ENCODE measurements at regions not wholly inside any gene's neighbourhood (a gene's known extent, or its start where the extent isn't known, plus 50 kb on each side); places are given as distances from the start of the nearest gene placed in this dataset.

DNA sequence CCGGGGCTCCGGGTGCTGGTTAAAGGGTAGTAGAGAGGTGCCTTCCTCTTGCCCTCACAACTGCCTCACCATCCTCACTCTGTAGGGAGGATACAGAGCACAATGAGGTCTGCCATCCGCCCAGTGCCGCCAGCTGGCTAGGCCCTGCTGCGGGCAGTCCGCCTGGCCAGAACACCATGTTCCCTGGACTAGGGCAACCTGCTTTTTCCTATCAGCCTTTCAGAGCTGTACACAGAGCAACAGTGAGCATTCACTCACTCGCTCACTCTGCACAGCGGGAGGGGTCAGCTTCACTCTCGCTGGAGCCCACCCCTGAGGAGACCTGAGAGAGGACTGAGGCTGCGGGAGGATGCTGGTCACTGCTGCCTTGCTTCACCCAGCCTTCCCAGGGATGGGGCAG lies 218.7 kb upstream of the CHRNA7 start:
- H3K9me3 Mint-ChIP-seq (ENCODE audit: unreplicated experiment): no peaks in the 10 kb centered on the region

DNA sequence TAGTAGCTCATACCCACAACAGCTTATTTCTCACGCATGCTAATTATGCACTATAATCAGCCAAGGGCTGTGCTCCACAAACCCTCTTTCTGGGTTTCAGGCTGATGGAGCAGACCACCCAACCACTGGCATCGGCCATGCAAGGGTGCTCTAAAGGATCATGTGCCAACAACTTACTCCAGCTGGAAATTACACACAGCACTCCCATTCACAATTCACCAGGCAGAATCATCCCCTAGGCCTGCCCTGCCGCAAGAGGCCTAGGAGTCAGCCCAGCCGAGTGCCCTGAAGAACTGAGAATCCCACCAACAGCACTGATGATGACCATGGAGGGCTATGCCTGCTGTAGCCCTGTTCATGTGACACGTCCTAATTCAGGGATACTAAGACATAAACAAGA lies 216.2 kb upstream of the CHRNA7 start:
- Mint-ChIP-seq H3K4me1 (ENCODE audit: low read depth, unreplicated experiment) (no peaks in the 10 kb centered on the region), H3K27ac (ENCODE audit: unreplicated experiment) (no peak overlapping the region), H3K9me3 (ENCODE audit: unreplicated experiment) (no peaks in the 10 kb centered on the region), H3K36me3 (ENCODE audit: insufficient read depth, unreplicated experiment) (no peaks in the 10 kb centered on the region), H3K27me3 (ENCODE audit: insufficient read depth, unreplicated experiment) (peaks cover 3% of the 10 kb centered on the region), H3K4me3 (ENCODE audit: unreplicated experiment) (no peak overlapping the region)
- CTCF ChIA-PET: no interaction called here
- Histone ChIP-seq H3K4me3 (ENCODE audit: low read depth, low read length) (no peak overlapping the region), H3K27me3 (replicated peaks; ENCODE audit: control insufficient read depth, insufficient read depth, low read length) (no peaks in the 10 kb centered on the region), H3K36me3 (ENCODE audit: control insufficient read depth, insufficient read depth, low read length) (no peaks in the 10 kb centered on the region), H3K4me1 (no peaks in the 10 kb centered on the region), H3K9me3 (no peaks in the 10 kb centered on the region)
- BruUV-seq (replicated peaks): no TSS peak
- intact Hi-C loops (cut with micrococcal nuclease; ENCODE audit: unreplicated experiment): no loop called here
- TF ChIP-seq CTCF (IDR thresholded peaks at IDR 0.05; ENCODE audit: insufficient read depth in 1 of 2, low read depth in 1 of 2, low read length in 1 of 2, severe bottlenecking in 1 of 2, unreplicated experiment in 1 of 2): no peak
- POLR2A ChIA-PET: no interaction called here
- DNase-seq: no peak

More for the DNA sequence above, 218.7 kb upstream of the CHRNA7 start:
- no peak overlapping the region for H3K27ac Mint-ChIP-seq (ENCODE audit: unreplicated experiment)
- no peaks in the 10 kb centered on the region for H3K4me1 Mint-ChIP-seq (ENCODE audit: low read depth, unreplicated experiment)
- no peak for DNase-seq
- intact Hi-C loops (cut with micrococcal nuclease; ENCODE audit: unreplicated experiment): no loop called here
- no peaks in the 10 kb centered on the region for H3K9me3 ChIP-seq
- ChIA-PET CTCF (no interaction called here), POLR2A (no interaction called here)
- no peak overlapping the region for H3K4me3 ChIP-seq (ENCODE audit: low read depth, low read length)
- H3K4me1 ChIP-seq: no peaks in the 10 kb centered on the region
- no peak for TF ChIP-seq CTCF (IDR thresholded peaks at IDR 0.05; ENCODE audit: insufficient read depth in 1 of 2, low read depth in 1 of 2, low read length in 1 of 2, severe bottlenecking in 1 of 2, unreplicated experiment in 1 of 2)
- H3K27me3 ChIP-seq (replicated peaks; ENCODE audit: control insufficient read depth, insufficient read depth, low read length): no peaks in the 10 kb centered on the region
- no peaks in the 10 kb centered on the region for H3K27me3 Mint-ChIP-seq (ENCODE audit: insufficient read depth, unreplicated experiment)
- H3K36me3 ChIP-seq (ENCODE audit: control insufficient read depth, insufficient read depth, low read length): no peaks in the 10 kb centered on the region
- no peaks in the 10 kb centered on the region for H3K36me3 Mint-ChIP-seq (ENCODE audit: insufficient read depth, unreplicated experiment)
- no peak overlapping the region for H3K4me3 Mint-ChIP-seq (ENCODE audit: unreplicated experiment)
- BruUV-seq (replicated peaks): no TSS peak

DNA sequence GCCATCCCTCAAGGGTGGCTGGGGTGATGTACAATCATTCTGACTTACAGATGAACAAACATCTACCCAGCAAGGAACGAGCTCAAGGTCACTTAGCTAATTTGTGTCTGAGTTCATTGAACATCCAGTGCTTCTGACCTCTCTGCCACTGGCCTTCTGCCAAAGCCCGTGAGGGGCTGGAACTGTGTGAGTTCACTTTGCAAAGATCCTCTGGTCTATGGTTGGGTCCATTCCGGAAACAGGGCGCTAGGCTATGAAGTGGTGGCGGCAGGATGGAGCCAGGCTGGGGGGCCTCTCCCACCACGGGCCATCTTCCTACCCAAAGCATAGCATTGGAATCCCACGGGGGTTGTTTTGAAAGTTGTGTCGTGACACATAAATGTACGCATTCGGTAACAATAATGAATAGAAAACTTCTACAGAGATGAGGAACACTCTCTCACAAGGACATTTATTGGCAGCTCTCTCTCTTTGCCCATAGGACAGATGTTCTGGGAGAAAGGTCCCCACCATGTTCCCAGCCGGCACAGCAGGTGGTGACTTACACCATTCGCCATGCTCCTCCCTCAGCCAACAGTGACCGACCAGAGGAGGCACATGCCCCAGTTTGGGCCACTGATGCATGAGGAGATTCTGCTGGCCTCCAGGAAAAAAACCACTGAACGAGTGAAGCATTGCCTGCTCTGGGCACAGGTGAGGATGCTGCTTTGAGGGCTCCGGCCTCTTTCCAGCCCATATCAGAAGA lies 214.7 kb upstream of the CHRNA7 start:
- Histone ChIP-seq H3K4me1 (no peaks in the 10 kb centered on the region), H3K36me3 (ENCODE audit: control insufficient read depth, insufficient read depth, low read length) (no peaks in the 10 kb centered on the region), H3K27me3 (replicated peaks; ENCODE audit: control insufficient read depth, insufficient read depth, low read length) (no peaks in the 10 kb centered on the region), H3K4me3 (ENCODE audit: low read depth, low read length) (no peak overlapping the region), H3K9me3 (no peaks in the 10 kb centered on the region)
- no TSS peak for BruUV-seq (replicated peaks)
- ChIA-PET CTCF (no interaction called here), POLR2A (no interaction called here)
- no peaks in the 10 kb centered on the region for H3K36me3 Mint-ChIP-seq (ENCODE audit: insufficient read depth, unreplicated experiment)
- TF ChIP-seq CTCF (IDR thresholded peaks at IDR 0.05; ENCODE audit: insufficient read depth in 1 of 2, low read depth in 1 of 2, low read length in 1 of 2, severe bottlenecking in 1 of 2, unreplicated experiment in 1 of 2): no peak
- H3K27me3 Mint-ChIP-seq (ENCODE audit: insufficient read depth, unreplicated experiment): peaks cover 3% of the 10 kb centered on the region
- no peaks in the 10 kb centered on the region for H3K4me1 Mint-ChIP-seq (ENCODE audit: low read depth, unreplicated experiment)
- H3K9me3 Mint-ChIP-seq (ENCODE audit: unreplicated experiment): no peaks in the 10 kb centered on the region
- H3K27ac Mint-ChIP-seq (ENCODE audit: unreplicated experiment): no peak overlapping the region
- intact Hi-C loops (cut with micrococcal nuclease; ENCODE audit: unreplicated experiment): no loop called here
- DNase-seq: no peak
- H3K4me3 Mint-ChIP-seq (ENCODE audit: unreplicated experiment): no peak overlapping the region
